ENCODE measurements at regions not wholly inside any gene's neighbourhood (a gene's known extent, or its start where the extent isn't known, plus 50 kb on each side); places are given as distances from the start of the nearest gene placed in this dataset.
"Not testable (repeated sequence)": the region's sequence is repeated elsewhere in the genome, so short reads cannot be mapped to it uniquely, and the experiment has no call there.

DNA sequence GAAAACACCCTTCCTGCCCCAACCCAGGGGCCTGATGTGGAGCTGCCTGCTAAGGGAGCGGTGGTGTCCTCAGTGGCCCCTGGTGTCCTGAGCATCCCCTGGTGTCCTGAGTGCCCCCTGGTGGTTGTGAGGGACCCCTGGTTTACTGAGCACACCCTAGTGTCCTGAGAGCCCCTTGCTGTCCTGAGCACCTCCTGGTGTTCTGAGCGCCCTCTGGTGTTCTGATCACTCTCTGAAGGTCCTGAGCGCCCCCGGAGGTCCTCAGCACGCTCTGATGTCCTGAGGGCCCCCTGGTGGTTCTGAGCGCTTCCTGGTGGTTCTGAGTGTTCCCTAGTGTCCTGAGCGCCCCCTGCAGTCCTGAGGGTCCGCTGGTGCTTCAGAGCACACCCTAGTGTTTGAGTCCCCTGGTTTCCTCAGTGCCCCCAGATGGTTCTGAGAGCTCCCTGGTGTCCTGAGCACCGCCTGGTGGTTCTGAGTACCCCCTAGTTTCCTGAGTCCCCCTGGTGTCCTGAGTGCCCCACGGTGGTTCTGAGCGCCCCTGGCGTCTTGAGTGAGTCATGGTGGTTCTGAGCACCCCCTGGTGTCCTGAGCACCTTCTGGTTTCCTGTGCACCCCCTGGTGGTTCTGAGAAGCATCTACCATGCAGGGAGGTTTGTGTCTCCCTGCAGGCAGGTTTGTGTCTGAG, 1004.2 kb downstream of the TMEM121 start:
- Histone ChIP-seq H3K36me3 (no peaks in the 10 kb centered on the region), H3K9me3 (no peaks in the 10 kb centered on the region), H3K4me1 (no peaks in the 10 kb centered on the region), H3K4me3 (replicated peaks in 1 of 3) (no peak overlapping the region), H3K27ac (no peak overlapping the region), H3K27me3 (no peaks in the 10 kb centered on the region)
- WGBS, 2 donors = 59 to 65% methylated on average over 5 to 7 of the region's 12 CpGs
- intact Hi-C loops (cut with DNase I) = no loop called here
- TF ChIP-seq, protein P1, sequence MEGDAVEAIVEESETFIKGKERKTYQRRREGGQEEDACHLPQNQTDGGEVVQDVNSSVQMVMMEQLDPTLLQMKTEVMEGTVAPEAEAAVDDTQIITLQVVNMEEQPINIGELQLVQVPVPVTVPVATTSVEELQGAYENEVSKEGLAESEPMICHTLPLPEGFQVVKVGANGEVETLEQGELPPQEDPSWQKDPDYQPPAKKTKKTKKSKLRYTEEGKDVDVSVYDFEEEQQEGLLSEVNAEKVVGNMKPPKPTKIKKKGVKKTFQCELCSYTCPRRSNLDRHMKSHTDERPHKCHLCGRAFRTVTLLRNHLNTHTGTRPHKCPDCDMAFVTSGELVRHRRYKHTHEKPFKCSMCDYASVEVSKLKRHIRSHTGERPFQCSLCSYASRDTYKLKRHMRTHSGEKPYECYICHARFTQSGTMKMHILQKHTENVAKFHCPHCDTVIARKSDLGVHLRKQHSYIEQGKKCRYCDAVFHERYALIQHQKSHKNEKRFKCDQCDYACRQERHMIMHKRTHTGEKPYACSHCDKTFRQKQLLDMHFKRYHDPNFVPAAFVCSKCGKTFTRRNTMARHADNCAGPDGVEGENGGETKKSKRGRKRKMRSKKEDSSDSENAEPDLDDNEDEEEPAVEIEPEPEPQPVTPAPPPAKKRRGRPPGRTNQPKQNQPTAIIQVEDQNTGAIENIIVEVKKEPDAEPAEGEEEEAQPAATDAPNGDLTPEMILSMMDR (IDR thresholded peaks at IDR 0.05) = no peak
- TF ChIP-seq POLR2A (IDR thresholded peaks at IDR 0.05) = no peak
- DNase-seq = no peak

- WGBS, 2 donors = 21 to 26% methylated on average over 4 to 5 of the region's 11 CpGs
- H3K27ac ChIP-seq; H3K36me3 ChIP-seq; H3K4me3 ChIP-seq (replicated peaks in 1 of 3); H3K9me3 ChIP-seq; DNase-seq; H3K27me3 ChIP-seq; intact Hi-C loops (cut with DNase I); H3K4me1 ChIP-seq: not testable (repeated sequence)
- TF ChIP-seq, protein P1 (IDR thresholded peaks at IDR 0.05) = peak in 1 of 6 experiments; percentile 8
Measured at GRCh38 chr14:106537597-106537996, 1011.2 kb downstream of the TMEM121 start.

- WGBS, 2 donors = 94 to 97% methylated on average over 2 of the region's 2 CpGs
- H3K27me3 ChIP-seq = no peaks in the 10 kb centered on the region
- intact Hi-C loops (cut with DNase I) = no loop called here
- no peak overlapping the region for H3K4me3 ChIP-seq (replicated peaks in 1 of 3)
- no peaks in the 10 kb centered on the region for H3K36me3 ChIP-seq
- no peaks in the 10 kb centered on the region for H3K9me3 ChIP-seq
- H3K4me1 ChIP-seq = no peaks in the 10 kb centered on the region
- TF ChIP-seq, protein P1 (IDR thresholded peaks at IDR 0.05) = no peak
- no peak for TF ChIP-seq POLR2A (IDR thresholded peaks at IDR 0.05)
- DNase-seq = no peak
- no peak overlapping the region for H3K27ac ChIP-seq
Measured at GRCh38 chr14:106538201-106538600, 1011.8 kb downstream of the TMEM121 start.

DNA sequence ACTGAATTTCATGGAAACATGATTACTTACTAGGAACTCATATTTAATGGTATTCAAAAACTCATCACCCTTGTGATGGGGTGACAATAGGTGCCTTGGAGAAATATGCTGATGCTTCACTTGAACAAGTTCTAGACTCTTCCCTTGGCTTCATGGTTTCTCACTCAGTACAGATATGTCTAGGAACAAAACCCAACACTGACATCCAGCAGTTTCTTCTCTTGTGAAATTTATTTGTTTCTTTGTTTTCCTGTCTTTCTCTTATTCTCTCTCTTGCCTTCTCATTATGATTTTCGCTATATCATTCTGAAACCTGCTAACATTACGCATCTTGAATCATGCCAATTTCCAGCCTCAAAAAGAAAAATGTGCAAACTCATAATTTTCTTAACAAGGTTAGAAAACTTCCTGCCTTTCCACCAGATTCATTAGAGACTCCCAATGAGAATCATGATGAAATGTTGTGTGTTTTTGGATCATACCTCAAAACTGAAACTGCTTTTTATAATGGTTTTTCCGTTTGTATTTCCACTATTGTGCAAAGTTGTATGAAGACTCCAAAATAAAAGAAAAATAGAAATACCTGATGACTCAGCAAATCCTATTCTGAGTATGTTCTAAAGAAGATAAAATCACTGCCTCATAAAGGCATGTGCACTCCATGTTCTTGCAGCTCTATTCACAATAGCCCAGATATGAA, 1021.5 kb downstream of the TMEM121 start:
- TF ChIP-seq, protein P1 (IDR thresholded peaks at IDR 0.05) = no peak
- no peak for TF ChIP-seq POLR2A (IDR thresholded peaks at IDR 0.05)
- Histone ChIP-seq H3K27me3 (no peaks in the 10 kb centered on the region), H3K9me3 (no peaks in the 10 kb centered on the region), H3K4me1 (no peaks in the 10 kb centered on the region), H3K36me3 (no peaks in the 10 kb centered on the region), H3K4me3 (replicated peaks in 1 of 3) (no peak overlapping the region), H3K27ac (no peak overlapping the region)
- 43 to 46% methylated on average over 3 of the region's 3 CpGs for WGBS, 2 donors
- intact Hi-C loops (cut with DNase I) = no loop called here
- no peak for DNase-seq

- Histone ChIP-seq H3K4me3 (replicated peaks in 1 of 3) (no peak overlapping the region), H3K27ac (no peak overlapping the region), H3K36me3 (no peaks in the 10 kb centered on the region), H3K4me1 (no peaks in the 10 kb centered on the region), H3K9me3 (no peaks in the 10 kb centered on the region), H3K27me3 (no peaks in the 10 kb centered on the region)
- TF ChIP-seq, protein P1 (IDR thresholded peaks at IDR 0.05) = no peak
- no peak for TF ChIP-seq POLR2A (IDR thresholded peaks at IDR 0.05)
- WGBS, 2 donors = 95 to 96% methylated on average over 1 of the region's 1 CpG
- intact Hi-C loops (cut with DNase I) = no loop called here
- no peak for DNase-seq
Measured at GRCh38 chr14:106549064-106549463, 1022.7 kb downstream of the TMEM121 start.
